ENCODE measurements at regions not wholly inside any gene's neighbourhood (a gene's known extent, or its start where the extent isn't known, plus 50 kb on each side); places are given as distances from the start of the nearest gene placed in this dataset.

DNA sequence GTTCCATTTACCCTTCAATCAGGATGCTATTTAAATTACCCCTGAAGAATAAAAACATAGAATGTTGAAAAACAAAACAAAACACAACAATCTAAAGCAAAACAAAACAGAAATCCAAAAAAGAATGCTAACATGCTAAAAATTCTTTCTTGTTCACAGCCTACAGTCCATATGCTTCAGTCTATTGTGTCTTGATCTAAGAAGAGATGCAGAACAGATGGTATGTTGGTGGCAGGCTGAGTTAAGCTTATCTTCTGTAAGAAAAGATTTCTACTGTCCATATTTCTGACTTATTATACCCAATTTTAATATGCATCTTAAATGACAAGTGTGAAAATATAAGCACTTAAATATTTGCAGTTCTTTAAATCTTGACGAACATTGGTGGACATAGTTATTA, 356.1 kb upstream of the SLITRK1 start:
- Histone ChIP-seq H3K79me2 (ENCODE audit: control insufficient read depth, insufficient read depth, low read length) (no peaks in the 10 kb centered on the region), H3K27ac (ENCODE audit: control insufficient read depth, insufficient read depth) (no peak overlapping the region), H3K4me2 (ENCODE audit: control insufficient read depth, insufficient read depth) (no peak overlapping the region), H2AFZ (ENCODE audit: control insufficient read depth, low read depth, low read length) (no peak overlapping the region), H3K27me3 (replicated peaks in 1 of 2; ENCODE audit: control insufficient read depth in 2 of 2, insufficient read depth in 2 of 2, low read length in 1 of 2) (no peaks in the 10 kb centered on the region), H3K36me3 (ENCODE audit: control insufficient read depth in 2 of 2, insufficient read depth in 2 of 2, low read length in 1 of 2) (no peaks in the 10 kb centered on the region), H3K4me3 (no peak overlapping the region), H4K20me1 (ENCODE audit: control insufficient read depth, insufficient read depth) (no peaks in the 10 kb centered on the region), H3K9ac (ENCODE audit: control insufficient read depth, insufficient read depth, low read length) (no peak overlapping the region), H3K9me3 (replicated peaks; ENCODE audit: control insufficient read depth, insufficient read depth, low read length) (no peaks in the 10 kb centered on the region), H3K4me1 (ENCODE audit: control insufficient read depth, insufficient read depth, low read length) (no peaks in the 10 kb centered on the region)
- in situ Hi-C loops (cut with MboI) (no loop called here), intact Hi-C loops (cut with micrococcal nuclease; ENCODE audit: unreplicated experiment) (no loop called here)
- no peak for ATAC-seq
- BruUV-seq (replicated peaks), result no TSS peak
- RAD21 ChIA-PET (ENCODE audit: unreplicated experiment), result no interaction called here
- no peak for DNase-seq (ENCODE audit: low read depth, low spot score)
- SMC1A ChIA-PET (ENCODE audit: uncharacterized antibody, unreplicated experiment), result no interaction called here
- CTCF ChIA-PET, result no interaction called here
- POLR2A ChIA-PET, result no interaction called here
- FAIRE-seq, result no peak
- WGBS (ENCODE audit: insufficient coverage, insufficient replicate concordance, low lambda C conversion rate, missing lambda C conversion rate), result 53% methylated on average over 1 of the region's 1 CpG
- TF ChIP-seq, protein P1, sequence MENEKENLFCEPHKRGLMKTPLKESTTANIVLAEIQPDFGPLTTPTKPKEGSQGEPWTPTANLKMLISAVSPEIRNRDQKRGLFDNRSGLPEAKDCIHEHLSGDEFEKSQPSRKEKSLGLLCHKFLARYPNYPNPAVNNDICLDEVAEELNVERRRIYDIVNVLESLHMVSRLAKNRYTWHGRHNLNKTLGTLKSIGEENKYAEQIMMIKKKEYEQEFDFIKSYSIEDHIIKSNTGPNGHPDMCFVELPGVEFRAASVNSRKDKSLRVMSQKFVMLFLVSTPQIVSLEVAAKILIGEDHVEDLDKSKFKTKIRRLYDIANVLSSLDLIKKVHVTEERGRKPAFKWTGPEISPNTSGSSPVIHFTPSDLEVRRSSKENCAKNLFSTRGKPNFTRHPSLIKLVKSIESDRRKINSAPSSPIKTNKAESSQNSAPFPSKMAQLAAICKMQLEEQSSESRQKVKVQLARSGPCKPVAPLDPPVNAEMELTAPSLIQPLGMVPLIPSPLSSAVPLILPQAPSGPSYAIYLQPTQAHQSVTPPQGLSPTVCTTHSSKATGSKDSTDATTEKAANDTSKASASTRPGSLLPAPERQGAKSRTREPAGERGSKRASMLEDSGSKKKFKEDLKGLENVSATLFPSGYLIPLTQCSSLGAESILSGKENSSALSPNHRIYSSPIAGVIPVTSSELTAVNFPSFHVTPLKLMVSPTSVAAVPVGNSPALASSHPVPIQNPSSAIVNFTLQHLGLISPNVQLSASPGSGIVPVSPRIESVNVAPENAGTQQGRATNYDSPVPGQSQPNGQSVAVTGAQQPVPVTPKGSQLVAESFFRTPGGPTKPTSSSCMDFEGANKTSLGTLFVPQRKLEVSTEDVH (IDR thresholded peaks at IDR 0.05; ENCODE audit: low read depth, partially characterized antibody), result no peak
- TF ChIP-seq FOS (IDR thresholded peaks at IDR 0.05; ENCODE audit: borderline replicate concordance, extremely low read depth, insufficient read length) (no peak), ZBTB33 (IDR thresholded peaks at IDR 0.05) (no peak), TBL1XR1 (IDR thresholded peaks at IDR 0.05; ENCODE audit: low read depth, low read length) (no peak), ATF7 (IDR thresholded peaks at IDR 0.05; ENCODE audit: low read depth) (no peak), CBFB (IDR thresholded peaks at IDR 0.05; ENCODE audit: low read depth) (no peak), PML (IDR thresholded peaks at IDR 0.05; ENCODE audit: low read length) (no peak), SPI1 (IDR thresholded peaks at IDR 0.05; ENCODE audit: borderline replicate concordance, insufficient read depth, low read depth, low read length) (no peak), TCF7 (IDR thresholded peaks at IDR 0.05; ENCODE audit: borderline replicate concordance) (no peak), BHLHE40 (IDR thresholded peaks at IDR 0.05; ENCODE audit: borderline replicate concordance in 1 of 2, low read depth in 2 of 2, low read length in 1 of 2) (no peak), HDGF (IDR thresholded peaks at IDR 0.05) (no peak), MLLT1 (IDR thresholded peaks at IDR 0.05) (no peak)
- TF ChIP-seq, protein P2, sequence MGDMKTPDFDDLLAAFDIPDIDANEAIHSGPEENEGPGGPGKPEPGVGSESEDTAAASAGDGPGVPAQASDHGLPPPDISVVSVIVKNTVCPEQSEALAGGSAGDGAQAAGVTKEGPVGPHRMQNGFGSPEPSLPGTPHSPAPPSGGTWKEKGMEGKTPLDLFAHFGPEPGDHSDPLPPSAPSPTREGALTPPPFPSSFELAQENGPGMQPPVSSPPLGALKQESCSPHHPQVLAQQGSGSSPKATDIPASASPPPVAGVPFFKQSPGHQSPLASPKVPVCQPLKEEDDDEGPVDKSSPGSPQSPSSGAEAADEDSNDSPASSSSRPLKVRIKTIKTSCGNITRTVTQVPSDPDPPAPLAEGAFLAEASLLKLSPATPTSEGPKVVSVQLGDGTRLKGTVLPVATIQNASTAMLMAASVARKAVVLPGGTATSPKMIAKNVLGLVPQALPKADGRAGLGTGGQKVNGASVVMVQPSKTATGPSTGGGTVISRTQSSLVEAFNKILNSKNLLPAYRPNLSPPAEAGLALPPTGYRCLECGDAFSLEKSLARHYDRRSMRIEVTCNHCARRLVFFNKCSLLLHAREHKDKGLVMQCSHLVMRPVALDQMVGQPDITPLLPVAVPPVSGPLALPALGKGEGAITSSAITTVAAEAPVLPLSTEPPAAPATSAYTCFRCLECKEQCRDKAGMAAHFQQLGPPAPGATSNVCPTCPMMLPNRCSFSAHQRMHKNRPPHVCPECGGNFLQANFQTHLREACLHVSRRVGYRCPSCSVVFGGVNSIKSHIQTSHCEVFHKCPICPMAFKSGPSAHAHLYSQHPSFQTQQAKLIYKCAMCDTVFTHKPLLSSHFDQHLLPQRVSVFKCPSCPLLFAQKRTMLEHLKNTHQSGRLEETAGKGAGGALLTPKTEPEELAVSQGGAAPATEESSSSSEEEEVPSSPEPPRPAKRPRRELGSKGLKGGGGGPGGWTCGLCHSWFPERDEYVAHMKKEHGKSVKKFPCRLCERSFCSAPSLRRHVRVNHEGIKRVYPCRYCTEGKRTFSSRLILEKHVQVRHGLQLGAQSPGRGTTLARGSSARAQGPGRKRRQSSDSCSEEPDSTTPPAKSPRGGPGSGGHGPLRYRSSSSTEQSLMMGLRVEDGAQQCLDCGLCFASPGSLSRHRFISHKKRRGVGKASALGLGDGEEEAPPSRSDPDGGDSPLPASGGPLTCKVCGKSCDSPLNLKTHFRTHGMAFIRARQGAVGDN (IDR thresholded peaks at IDR 0.05), result no peak
